HT1080 (cell line): ENCODE measurements at regions not wholly inside any gene's neighbourhood (a gene's known extent, or its start where the extent isn't known, plus 50 kb on each side); places are given as distances from the start of the nearest gene placed in this dataset.
"Not testable (repeated sequence)": the region's sequence is repeated elsewhere in the genome, so short reads cannot be mapped to it uniquely, and the experiment has no call there.

Source experiments
- DNase-seq: peaks from one replicate; pipeline ENCODE4 v3.0.0-alpha.2; 2015; ENCODE audit warnings: low read depth

DNA sequence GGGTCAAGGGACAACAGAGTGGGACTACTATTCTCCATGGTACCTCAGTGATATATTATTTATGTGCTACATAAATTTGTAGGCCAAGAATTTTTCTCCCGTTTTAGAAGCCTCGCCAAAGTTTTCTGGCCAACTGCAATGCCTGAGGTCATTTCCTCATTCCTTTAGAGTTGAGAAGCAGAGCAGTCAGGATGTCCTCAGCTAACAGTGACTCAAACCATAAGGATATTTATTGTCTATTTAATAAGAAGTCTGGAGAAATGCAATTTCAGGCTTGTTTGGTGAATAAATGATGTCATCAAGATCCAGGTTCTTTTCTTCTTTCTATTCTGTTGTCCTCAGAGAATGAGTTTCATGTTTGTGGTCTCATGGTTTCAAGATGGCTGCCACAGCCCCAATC lies 91.0 kb downstream of the ADCYAP1 start:
- peak; percentile 68 for DNase-seq

DNA sequence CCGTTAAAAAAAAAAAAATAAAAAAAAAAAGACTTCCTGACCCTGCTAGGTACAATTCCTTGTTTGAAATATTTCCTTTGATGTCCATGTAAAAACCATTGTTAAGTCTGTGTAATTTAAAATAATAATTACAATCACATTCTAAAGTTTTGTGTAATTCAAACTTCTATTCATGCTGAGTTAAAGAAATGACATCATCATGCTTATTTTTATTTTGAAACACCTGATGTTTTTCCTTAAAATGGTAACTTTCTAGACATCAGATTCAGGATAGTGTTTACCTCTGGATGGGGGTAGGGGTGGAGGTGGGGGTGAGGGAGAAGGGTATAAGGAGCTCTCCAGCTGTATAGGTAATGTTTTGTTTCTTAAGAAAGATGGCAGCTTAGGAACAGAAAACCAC lies 92.8 kb downstream of the ADCYAP1 start:
- no peak for DNase-seq

DNA sequence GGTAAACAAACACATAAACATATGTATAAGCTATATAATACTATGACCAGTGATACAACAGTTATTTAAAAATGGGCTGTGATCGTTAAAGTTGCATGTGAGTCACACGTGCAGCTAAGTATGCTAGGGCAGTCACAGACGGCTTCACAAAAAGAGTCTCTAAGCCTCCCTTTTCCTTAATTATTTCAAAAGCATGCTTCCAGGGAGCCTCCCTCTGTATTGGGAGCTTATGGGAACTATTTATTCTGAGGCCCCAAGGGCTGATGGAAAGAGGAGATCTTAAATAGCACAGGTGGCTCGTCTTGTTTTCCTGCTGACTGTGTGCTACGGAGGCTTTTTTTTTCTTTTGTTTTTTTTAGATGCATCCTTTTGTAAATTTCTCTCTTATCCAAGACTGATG lies 94.3 kb downstream of the ADCYAP1 start:
- DNase-seq: no peak

DNA sequence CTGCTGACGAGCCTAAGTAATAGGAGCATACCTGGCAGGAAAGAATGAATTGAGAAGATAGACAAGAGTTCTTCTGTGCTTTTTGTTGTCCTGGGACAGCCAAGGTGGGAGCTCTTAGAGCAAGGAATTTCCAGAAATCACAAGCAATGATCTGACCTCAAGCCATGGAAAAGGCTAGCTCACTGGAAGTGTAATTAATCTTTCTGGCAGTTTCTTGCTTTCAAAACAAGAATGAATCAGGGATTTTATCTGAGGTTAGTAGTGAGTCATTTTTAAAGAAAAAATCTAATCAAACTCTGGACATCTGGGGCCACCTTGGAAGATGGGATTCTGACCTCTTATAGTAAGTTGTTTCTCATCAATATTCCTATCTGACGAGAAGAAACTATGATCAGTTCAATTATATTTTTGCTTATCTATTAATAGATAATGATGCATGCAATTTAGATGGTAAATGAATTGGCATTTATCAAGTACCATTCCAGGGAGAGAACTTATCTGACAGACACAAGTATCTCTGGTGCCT lies 98.0 kb downstream of the ADCYAP1 start:
- DNase-seq: peak; percentile 27

DNA sequence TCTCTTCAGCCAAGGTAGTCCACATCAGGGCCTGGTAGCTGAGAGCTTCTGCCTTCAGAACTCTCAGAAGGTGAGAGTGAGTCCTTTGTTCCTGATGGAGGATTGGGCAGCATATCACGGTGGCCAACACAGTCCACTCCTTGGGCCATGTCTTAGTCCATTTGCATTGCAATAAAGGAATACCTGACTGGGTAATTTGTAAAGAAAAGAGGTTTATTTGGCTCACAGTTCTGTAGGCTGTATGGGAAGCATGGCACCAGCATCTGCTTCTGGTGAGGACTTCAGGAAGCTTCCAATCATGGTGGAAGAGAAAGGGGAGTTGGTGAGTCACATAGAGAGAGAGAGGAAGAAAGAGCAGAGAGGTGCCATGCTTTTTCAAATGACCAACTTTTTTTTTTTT lies 98.8 kb downstream of the ADCYAP1 start:
- no peak for DNase-seq

DNA sequence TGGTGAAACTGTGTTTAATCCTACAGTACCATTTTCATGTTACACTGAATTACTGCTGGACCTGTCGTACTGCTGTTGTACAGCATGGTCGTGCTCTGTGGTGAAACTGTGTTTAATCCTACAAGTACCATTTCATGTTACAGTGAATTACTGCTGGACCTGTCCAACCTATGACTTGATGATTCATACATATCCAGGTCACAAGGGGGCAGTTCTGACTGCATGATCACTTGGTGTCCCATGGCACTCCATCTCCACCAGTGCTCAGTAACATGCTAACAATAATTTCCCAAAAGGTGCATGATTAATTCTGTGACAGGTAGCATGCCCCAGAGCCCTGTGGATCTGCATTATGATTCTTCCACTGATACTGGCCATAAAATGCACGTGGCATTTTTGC lies 101.6 kb downstream of the ADCYAP1 start:
- no peak for DNase-seq

DNA sequence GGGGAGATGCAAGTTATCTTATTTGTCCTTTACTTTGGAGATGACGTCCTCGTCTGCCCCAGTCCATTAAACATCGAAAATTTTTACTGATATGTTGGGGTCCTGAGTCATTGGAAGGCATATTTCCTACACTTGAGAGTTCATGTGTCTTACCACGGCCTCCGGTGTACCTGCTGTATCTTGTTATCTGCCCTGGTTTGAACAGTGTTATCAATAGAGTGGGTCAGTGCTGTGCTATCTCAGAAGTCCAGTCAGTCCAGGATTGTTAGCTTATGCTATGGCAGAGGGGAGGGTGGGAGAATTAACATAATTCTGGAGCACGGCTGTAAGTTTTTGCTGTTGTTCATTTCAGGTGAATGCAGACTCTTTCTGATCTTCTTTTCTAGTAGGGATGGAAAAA lies 102.3 kb downstream of the ADCYAP1 start:
- no peak for DNase-seq

DNA sequence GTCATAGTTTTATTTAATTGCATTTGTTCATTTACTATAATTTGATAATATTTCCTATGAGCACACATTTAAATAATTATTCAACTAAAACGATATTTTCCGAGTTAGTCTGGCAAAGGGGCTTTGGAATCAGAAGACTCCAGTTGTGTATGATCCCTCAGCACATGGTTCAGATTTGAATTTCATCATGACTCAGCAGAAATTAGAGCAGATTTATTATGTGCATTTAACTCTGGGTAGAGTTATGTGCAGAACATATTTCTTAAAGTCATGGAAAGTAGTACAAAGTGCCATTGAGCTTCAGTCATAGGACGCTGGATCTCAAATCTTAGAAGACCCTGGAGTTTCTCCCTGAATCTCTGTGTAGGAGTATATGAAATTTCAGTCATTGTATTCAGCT lies 106.7 kb downstream of the ADCYAP1 start:
- DNase-seq: no peak

DNA sequence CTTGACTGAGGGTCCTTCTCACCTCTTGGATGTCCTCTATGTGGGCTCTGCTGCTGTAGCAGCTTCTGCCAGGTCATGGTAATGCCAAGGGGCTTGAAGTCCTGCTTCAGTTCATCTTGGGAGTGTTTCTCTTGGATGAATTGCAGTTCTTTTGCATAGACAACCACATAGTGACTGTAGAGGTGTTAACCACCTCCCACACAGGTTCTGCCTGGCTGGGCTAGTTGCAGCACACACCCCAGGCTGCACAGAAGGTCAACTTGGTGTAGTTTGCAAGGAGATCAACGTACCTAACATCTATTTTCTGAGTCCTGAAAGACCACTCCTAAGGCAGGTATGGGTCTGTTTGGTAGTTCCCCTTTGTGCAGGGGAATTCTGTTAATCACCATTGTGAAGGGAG lies 108.1 kb downstream of the ADCYAP1 start:
- DNase-seq: no peak

DNA sequence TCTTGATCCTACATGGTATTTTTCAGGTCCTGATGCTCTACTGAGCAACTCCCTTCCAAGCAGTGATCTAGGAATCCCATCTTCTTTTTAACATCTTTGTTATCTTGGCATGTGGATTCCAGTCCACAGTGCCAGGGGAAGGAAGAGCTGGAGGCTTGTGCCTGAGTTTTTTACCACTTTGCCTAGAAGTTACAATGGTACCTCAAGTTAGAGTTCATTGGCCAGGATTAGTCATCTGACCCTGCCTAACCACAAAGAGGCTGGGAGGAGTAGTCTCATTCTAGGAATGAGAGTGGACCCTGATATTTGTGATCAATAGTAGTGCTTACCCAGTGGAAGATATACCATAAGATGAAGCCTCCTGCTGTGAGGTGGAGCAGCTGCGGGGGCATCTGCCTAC lies 109.3 kb downstream of the ADCYAP1 start:
- DNase-seq: no peak

DNA sequence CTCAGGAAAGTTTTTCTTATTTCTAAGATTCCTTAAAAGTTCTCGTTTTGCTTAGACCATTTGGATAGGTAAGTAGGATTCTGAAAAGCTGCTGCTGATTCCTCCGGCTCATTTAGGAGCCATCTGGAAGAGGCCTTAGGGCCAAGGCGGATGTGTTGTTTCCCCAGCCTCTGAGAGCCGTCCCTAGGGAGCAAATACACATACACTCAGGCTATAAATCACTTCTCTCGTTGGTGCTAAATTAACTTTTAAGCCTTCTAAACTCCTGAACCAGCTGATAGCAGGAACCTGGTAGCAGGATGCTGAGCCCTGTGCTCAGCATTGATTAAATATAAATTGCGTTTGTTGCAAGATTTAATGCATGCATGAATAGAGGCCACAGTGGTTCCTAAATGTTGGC lies 109.8 kb downstream of the ADCYAP1 start:
- no peak for DNase-seq

DNA sequence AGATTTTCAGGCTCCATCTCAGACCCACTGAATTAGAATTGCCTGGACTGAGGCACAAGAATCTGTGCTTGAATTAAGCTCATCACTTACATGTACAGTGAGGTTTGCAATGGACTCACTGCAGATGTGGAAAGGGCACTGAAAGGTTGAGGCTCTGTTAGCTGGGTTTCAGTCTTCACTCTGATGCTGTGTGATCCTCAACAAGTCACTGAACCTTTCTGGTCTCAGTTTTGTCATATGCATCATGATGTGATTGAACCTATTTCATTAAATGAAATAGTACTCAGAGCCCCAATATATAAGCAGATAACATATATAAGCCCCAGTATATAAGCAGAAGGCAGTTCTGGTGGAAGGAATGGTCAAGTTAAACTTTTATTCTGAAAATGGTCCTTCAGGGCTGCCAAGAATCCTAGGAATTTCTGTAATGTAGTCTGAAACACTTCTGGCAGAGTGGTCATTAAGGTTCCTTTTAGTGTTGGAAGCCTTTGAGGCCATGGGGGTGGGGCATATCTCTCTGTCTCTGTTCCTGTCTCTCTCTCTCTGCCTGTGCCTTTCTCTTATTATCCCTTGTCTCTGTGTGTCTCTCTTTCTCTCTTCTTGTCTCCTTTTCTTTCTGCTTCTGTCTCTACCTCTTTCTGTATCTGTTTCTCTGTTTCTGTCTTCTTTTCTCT lies 110.4 kb downstream of the ADCYAP1 start:
- no peak for DNase-seq

DNA sequence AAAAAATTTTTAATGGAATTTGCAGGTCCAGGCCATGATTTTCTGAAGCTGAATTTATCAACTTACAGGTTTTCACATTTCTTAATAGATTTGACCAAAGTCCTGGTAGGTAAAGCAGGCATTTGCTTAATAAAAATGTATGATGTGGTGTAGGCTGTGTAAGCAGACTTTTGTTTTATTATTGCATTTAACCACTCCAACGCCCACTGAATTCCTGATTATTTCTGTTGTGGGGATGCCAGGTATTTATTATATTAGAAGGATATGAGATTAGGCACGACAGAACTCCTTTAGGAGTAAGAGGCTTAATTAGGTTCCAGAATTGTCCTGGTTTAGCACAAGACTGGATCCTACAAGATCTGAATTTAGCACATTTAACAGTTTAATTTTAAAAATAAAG lies 111.1 kb downstream of the ADCYAP1 start:
- no peak for DNase-seq

DNA sequence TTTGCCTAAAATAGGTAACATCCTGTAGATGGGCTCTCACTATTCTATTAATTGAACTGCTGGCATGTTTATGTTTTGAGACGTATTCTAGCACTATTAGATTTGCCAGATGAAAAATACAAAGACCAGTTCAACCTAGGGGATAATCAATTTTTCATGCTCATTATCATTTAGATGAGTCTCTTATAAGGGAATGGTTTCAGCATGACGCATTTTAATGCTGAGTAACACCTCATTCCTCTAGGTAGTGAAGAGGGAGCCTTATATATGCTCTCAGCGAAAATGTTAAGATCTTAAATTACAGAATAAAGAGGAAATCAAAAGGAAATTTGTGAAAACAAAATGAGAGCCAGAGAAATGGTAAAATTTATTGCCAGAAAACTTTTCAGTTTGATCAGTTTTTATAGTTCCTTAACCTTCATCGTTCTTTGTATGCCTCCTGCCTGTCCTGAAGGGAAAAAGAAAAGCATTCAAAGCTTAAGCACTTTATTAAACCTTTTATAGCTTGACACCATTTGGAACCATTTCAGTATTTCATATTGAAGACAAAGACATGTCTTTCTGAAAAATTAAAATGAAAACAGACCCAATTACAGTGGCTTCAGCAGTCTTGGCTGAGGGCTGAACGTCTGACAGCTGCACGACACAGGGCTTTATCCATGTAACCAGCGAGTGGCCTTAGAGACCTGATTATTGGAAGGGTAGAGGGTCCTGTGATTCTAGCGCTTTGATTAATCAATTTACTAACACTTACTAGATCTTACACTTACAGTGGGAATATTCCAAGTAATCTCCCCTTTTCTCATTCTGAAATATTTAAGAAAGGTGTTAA lies 112.8 kb downstream of the ADCYAP1 start:
- DNase-seq: no peak

DNA sequence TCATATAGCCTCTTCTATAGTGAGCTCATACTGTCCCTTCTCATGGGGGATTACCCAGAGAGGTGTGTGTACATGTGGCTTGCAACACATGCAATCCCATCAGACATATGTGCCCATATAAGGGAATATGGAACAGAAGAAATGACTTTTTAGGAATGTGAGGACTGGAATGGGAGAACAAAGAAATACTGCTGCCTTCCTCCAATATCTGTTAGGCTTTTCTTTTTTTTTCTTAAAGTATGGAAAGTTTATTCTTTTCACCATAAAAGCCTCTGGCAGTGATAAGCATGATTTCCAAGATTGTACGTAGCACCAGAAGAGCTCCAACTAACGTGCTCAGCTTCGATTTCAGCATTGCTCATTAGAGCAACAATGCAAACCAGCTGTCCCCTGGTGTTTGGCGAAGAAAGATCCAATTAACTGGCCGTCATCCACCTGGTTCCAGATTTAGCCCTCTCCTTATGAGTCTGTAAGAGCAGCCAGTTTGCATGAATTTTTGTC lies 113.6 kb downstream of the ADCYAP1 start:
- DNase-seq: no peak

DNA sequence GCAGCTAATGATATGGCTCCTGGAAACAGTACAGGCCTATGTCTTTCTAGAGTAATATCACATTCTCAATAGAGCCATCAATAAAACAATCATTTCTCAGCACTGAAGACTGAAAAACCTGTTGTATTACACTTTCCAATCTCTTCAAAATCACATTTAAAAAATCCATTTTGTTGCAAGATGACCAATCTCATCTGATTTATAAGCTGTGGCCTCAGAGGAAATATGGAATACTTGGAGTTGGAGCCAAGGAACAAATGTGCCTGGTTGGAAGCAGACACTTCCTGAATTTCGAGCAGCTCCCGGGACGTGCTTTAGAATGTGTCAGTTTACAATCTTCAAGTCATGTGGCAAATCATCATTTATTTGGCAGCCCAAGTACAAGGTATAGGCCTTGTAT lies 114.5 kb downstream of the ADCYAP1 start:
- no peak for DNase-seq

DNA sequence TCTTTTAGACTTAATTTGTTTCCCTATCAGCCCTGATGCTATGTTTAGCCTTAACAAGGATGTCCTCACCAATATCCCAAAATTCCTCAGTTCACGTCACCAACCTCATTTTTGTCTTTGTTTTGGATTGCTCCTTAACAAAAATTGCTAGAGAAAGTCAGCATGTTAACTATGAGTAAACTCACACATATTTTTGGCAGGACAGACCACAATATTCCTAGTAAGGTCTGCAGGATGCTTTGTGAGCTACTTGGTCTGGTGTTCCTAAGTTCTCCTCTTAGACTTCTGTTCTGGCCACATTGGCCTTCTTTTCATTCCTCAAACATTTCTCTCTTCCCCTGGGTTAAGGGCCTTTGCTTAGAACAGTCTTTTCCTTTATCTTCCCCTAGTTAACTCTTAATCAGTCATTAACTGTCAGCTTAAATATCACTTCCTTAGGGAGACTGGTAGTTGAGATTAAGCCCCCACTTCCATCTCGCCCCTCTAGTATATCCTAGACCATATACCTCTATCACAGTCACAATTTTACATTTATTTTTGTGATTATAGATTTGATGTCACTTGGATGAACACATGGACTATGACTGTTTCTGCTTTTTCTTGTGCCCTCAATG lies 116.2 kb downstream of the ADCYAP1 start:
- DNase-seq: no peak

DNA sequence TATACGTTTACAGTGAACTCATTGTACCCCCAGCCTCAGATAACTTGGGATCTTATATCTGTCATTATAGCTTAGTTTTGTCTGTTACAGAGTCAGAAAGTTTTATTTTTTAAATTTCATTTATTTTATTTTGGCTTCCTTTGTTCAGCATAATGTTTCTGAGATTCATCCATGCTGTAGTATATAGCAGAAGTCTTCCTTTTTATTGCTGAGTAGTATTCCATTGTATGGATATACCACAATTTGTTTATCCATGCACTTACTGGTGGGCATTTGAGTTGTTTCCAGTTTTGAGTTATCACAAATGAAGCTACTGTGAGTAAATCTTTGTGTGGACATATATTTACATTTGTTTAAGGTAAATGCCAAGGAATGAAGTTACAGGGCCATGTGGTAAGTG lies 122.3 kb downstream of the ADCYAP1 start:
- no peak for DNase-seq

DNA sequence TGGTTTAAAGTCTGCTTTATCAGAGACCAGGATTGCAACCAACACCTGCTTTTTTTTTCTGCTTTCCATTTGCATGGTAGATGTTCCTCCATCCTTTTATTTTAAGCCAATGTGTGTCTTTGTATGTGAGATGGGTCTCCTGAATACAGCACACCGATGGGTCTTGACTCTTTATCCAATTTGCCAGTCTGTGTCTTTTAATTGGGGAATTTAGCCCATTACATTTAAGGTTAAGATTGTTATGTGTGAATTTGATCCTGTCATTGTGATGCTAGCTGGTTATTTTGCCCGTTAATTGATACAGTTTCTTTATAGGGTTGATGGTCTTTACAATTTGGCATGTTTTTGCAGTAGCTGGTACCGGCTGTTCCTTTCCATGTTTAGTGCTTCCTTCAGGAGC lies 128.4 kb downstream of the ADCYAP1 start:
- DNase-seq: not testable (repeated sequence)

DNA sequence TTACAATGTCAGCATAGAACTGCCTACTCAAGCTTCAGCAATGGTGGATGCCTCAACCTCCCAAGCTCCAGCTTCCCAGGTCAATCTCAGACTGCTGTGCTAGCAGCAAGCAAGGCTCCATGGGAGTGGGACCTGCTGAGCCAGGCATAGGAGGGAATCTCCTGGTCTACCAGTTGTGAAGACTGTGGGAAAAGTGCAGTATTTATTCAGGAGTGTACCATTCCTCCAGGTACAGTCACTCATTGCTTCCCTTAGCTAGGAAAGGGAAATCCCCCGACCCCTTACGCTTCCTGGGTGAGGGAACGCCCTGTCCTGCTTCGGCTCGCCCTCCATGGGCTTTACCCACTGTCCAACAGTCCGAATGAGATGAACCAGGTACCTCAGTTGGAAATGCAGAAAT lies 130.3 kb downstream of the ADCYAP1 start:
- DNase-seq: no peak

DNA sequence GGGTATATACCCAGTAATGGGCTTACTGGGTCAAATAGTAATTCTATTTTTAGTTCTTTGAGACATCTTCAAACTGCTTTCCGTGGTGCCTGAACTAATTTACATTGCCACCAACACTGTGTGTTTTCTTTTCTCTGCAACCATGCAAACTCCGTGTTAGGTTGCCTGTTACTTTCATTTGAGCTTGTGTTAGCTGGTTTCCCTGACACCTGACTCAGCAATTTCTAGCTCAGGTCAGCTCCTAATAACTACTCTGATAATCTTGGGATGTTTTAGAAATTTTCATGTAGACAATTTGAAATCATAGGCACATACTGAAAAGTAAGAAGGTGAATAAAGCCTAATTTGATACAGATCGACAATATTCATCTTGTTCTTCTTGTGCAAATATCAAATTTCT lies 132.3 kb downstream of the ADCYAP1 start:
- no peak for DNase-seq

DNA sequence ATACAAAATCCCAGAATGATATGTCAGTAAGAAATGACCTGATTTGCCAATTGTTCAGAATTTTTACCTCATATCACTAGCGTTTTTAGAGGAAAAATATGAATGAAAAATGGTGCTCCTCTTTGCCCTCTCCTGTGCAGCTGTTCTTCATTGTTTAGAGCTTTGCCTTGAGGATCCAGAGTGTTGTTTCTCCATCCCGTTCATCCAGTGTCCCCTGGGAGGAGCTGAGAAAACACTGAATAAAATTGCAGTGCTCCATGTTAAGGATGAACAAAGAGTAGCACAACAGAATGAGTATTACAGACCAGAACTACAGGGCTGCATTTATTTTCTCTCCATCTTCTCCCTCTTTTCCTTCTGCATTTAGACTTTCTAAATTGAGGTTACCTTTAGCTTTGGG lies 133.1 kb downstream of the ADCYAP1 start:
- DNase-seq: no peak
